OCI-LY1 (cell line): ENCODE measurements at regions not wholly inside any gene's neighbourhood (a gene's known extent, or its start where the extent isn't known, plus 50 kb on each side); places are given as distances from the start of the nearest gene placed in this dataset.

Experiments used
- H2AFZ ChIP-seq: fragments of 200-600 bp; sonication (generic), shearing (Covaris generic); 2 replicates; pipeline ENCODE4 v1.6.0; 2014; ENCODE audit warnings: antibody characterized with exemption, mild to moderate bottlenecking, low read length
- H3F3A ChIP-seq: fragments of 200-600 bp; sonication (generic), shearing (Covaris generic); 2 replicates; pipeline ENCODE4 v1.6.0; 2014; ENCODE audit warnings: mild to moderate bottlenecking, antibody characterized with exemption, low read length, moderate library complexity; ENCODE audit not compliant: insufficient read depth
- H3K27ac ChIP-seq: fragments of 200-600 bp; sonication (generic); 2 replicates; pipeline ENCODE4 v1.5.1; 2014; ENCODE audit warnings: low read length, mixed run types, mild to moderate bottlenecking, low read depth; ENCODE audit not compliant: poor library complexity, severe bottlenecking
- H3K27me3 ChIP-seq: fragments of 200-600 bp; sonication (generic); 2 replicates; pipeline ENCODE4 v1.6.0; 2014; ENCODE audit warnings: antibody characterized with exemption, mild to moderate bottlenecking, low read length, moderate library complexity; ENCODE audit not compliant: insufficient read depth
- H3K36me3 ChIP-seq: fragments of 200-600 bp; sonication (generic); 2 replicates; pipeline ENCODE4 v1.6.1; 2014; ENCODE audit warnings: mild to moderate bottlenecking, antibody characterized with exemption, low read length, moderate library complexity, mixed read lengths; ENCODE audit not compliant: insufficient read depth
- H3K4me1 ChIP-seq: fragments of 200-600 bp; sonication (generic); 2 replicates; pipeline ENCODE4 v1.5.1; 2014; ENCODE audit warnings: mild to moderate bottlenecking, low read length, moderate library complexity; ENCODE audit not compliant: insufficient read depth, severe bottlenecking
- H3K4me2 ChIP-seq: fragments of 200-600 bp; sonication (generic), shearing (Covaris generic); 2 replicates; pipeline ENCODE4 v1.6.1; 2014; ENCODE audit warnings: low read length
- H3K4me3 ChIP-seq: fragments of 200-600 bp; sonication (generic); 2 replicates; pipeline ENCODE4 v1.5.1; 2014; ENCODE audit warnings: low read length, low read depth, mild to moderate bottlenecking, mixed read lengths; ENCODE audit not compliant: poor library complexity, severe bottlenecking
- H3K79me2 ChIP-seq: fragments of 200-600 bp; shearing (Covaris generic); 2 replicates; pipeline ENCODE4 v1.6.1; 2016; ENCODE audit warnings: mixed run types, low read length, mixed read lengths; ENCODE audit not compliant: insufficient read depth
- H3K9ac ChIP-seq: fragments of 200-600 bp; sonication (generic), shearing (Covaris generic); 2 replicates; pipeline ENCODE4 v1.6.1; 2014; ENCODE audit warnings: mild to moderate bottlenecking, low read length, mixed read lengths
- H3K9me2 ChIP-seq: fragments of 200-600 bp; sonication (generic), shearing (Covaris generic); 2 replicates; pipeline ENCODE4 v1.6.1; 2014; ENCODE audit warnings: low read depth, mild to moderate bottlenecking, low read length, mixed read lengths
- H3K9me3 ChIP-seq: fragments of 200-600 bp; shearing (Covaris generic); 2 replicates; pipeline ENCODE4 v1.6.1; 2014; ENCODE audit warnings: low read length, mixed read lengths
- H4K20me1 ChIP-seq: fragments of 200-600 bp; sonication (generic), shearing (Covaris generic); 2 replicates; pipeline ENCODE4 v1.6.0; 2016; ENCODE audit warnings: mild to moderate bottlenecking, low read length; ENCODE audit not compliant: insufficient read depth
- CTCF ChIP-seq: fragments of 200-600 bp; sonication (generic), shearing (Covaris generic); IDR thresholded peaks from 2 replicates; pipeline ENCODE4 v1.5.1; 2017; ENCODE audit warnings: mild to moderate bottlenecking, antibody characterized with exemption, low read length, moderate library complexity, mixed read lengths
- EZH2 ChIP-seq: fragments of 200-600 bp; sonication (generic), shearing (Covaris generic); IDR thresholded peaks from 2 replicates; pipeline ENCODE4 v1.8.0; 2017; ENCODE audit warnings: borderline replicate concordance, mixed run types, mild to moderate bottlenecking, antibody characterized with exemption, low read length, moderate library complexity, mixed read lengths

DNA sequence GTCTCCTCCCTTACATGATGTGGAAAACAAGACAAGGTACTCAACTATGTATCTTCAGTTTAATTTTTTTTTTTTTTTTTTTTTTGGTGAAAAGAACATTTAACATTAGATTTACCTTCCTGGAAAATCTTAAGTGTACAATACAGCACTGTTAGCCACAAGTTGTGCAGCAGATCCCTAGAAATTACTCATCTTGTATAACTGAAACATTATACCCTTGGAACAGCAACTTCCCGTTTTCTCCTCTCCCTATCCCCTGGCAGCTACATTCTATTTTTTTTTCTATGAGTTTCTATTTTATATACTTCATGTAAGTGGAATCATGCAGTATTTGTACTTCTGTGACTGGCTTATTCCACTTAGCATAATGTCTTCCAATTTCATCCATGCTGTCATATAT, 421.9 kb upstream of the FTMT start:
- Histone ChIP-seq H3F3A (no peaks in the 10 kb centered on the region), H3K9me3 (no peaks in the 10 kb centered on the region), H3K4me3 (no peak overlapping the region), H3K9me2 (no peaks in the 10 kb centered on the region), H2AFZ (no peak overlapping the region), H3K9ac (no peak overlapping the region), H3K27me3 (no peaks in the 10 kb centered on the region), H4K20me1 (no peaks in the 10 kb centered on the region), H3K79me2 (no peaks in the 10 kb centered on the region), H3K36me3 (no peaks in the 10 kb centered on the region), H3K4me2 (no peak overlapping the region), H3K27ac (no peak overlapping the region), H3K4me1 (no peaks in the 10 kb centered on the region)
- TF ChIP-seq EZH2 (no peak), CTCF (no peak)

DNA sequence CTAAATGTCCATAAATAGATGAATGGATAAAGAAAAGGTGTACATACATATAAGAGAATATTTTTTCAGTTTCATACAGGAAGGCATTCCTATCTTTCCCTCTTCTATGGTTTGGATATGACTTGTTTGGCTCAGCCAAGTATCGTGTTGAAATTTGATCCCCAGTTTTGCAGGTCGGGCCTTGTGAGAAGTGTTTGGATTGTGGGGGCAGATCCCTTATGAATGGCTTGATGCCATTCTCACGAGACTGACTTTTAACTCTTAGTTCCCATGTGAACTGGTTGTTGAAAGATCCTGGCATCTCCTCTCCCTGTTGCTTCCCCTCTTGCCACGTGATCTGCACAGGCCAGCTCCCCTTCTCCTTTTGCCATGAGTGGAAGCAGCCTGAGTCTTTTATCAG, 421.1 kb upstream of the FTMT start:
- H3K4me3 ChIP-seq = no peak overlapping the region
- H2AFZ ChIP-seq = no peak overlapping the region
- H3F3A ChIP-seq = no peaks in the 10 kb centered on the region
- H3K9me3 ChIP-seq = no peaks in the 10 kb centered on the region
- H3K9me2 ChIP-seq = no peaks in the 10 kb centered on the region
- no peaks in the 10 kb centered on the region for H3K27me3 ChIP-seq
- H3K27ac ChIP-seq = no peak overlapping the region
- TF ChIP-seq CTCF = no peak
- TF ChIP-seq EZH2 = no peak
- no peaks in the 10 kb centered on the region for H3K36me3 ChIP-seq
- H3K9ac ChIP-seq = no peak overlapping the region
- no peaks in the 10 kb centered on the region for H3K79me2 ChIP-seq
- H3K4me2 ChIP-seq = no peak overlapping the region
- H3K4me1 ChIP-seq = no peaks in the 10 kb centered on the region
- no peaks in the 10 kb centered on the region for H4K20me1 ChIP-seq

GRCh38 chr5:121445511-121445910, 406.2 kb upstream of the FTMT start:
- H3K36me3 ChIP-seq = no peaks in the 10 kb centered on the region
- H2AFZ ChIP-seq = no peak overlapping the region
- no peak for TF ChIP-seq EZH2
- no peak for TF ChIP-seq CTCF
- H3K27ac ChIP-seq = no peak overlapping the region
- no peaks in the 10 kb centered on the region for H3K27me3 ChIP-seq
- H3K4me3 ChIP-seq = no peak overlapping the region
- no peaks in the 10 kb centered on the region for H3K9me3 ChIP-seq
- H3K9me2 ChIP-seq = no peaks in the 10 kb centered on the region
- no peak overlapping the region for H3K4me2 ChIP-seq
- no peaks in the 10 kb centered on the region for H3F3A ChIP-seq
- no peaks in the 10 kb centered on the region for H3K4me1 ChIP-seq
- no peaks in the 10 kb centered on the region for H4K20me1 ChIP-seq
- H3K79me2 ChIP-seq = no peaks in the 10 kb centered on the region
- H3K9ac ChIP-seq = no peak overlapping the region
